Gastroesophageal sphincter (tissue), 4 donors: ENCODE measurements at regions not wholly inside any gene's neighbourhood (a gene's known extent, or its start where the extent isn't known, plus 50 kb on each side); places are given as distances from the start of the nearest gene placed in this dataset.

ENCODE experiments used
- ATAC-seq: fragments of 150-250 bp; one replicate; pipeline ENCODE4 v1.9.1; 2016; ENCODE audit warnings: mild to moderate bottlenecking, moderate library complexity
- H3K27ac ChIP-seq, 4 donors: fragments of 200-600 bp; sonication (generic) in 3 of 4; 1 replicate in 3 of 4; 2 replicates in 1 of 4; pipeline ENCODE4 v1.5.1; 2016 to 2019
- H3K27me3 ChIP-seq: fragments of 200-600 bp; sonication (generic); one replicate; pipeline ENCODE4 v1.5.1; 2019
- H3K36me3 ChIP-seq, 2 donors: fragments of 200-600 bp; sonication (generic); one replicate each; pipeline ENCODE4 v1.5.1; 2019; ENCODE audit warnings: control low read depth in 1 of 2
- H3K4me1 ChIP-seq, 3 donors: fragments of 200-600 bp; sonication (generic); 1 replicate in 2 of 3; 2 replicates in 1 of 3; pipeline ENCODE4 v1.5.1; 2016 to 2019; ENCODE audit warnings: control low read depth in 2 of 3
- H3K4me3 ChIP-seq, 2 donors: fragments of 200-600 bp; sonication (generic); one replicate each; pipeline ENCODE4 v1.5.1; 2019; ENCODE audit warnings: mild to moderate bottlenecking in 1 of 2, moderate library complexity in 1 of 2
- H3K9me3 ChIP-seq, 3 donors: fragments of 200-600 bp; sonication (generic); one replicate each; pipeline ENCODE4 v1.5.1; 2017 to 2019; ENCODE audit warnings: control low read depth in 2 of 3
- CTCF ChIP-seq, 4 experiments: fragments of 200-600 bp in 2 of 4; fragments of 450-650 bp in 2 of 4; sonication (generic) in 1 of 4; IDR thresholded peaks; one replicate each; pipeline ENCODE4 v1.5.1; 2017 to 2019; ENCODE audit warnings: antibody characterized with exemption in 4 of 4, mild to moderate bottlenecking in 2 of 4, moderate library complexity in 2 of 4
- EP300 ChIP-seq: sonication (generic); formaldehyde crosslinking; IDR thresholded peaks from one replicate; pipeline ENCODE4 v1.6.1; 2017; ENCODE audit warnings: antibody characterized with exemption, mild to moderate bottlenecking
- POLR2A ChIP-seq, 2 donors: fragments of 450-650 bp; IDR thresholded peaks; one replicate each; pipeline ENCODE4 v1.6.1; 2017; ENCODE audit warnings: antibody characterized with exemption in 2 of 2, mild to moderate bottlenecking in 2 of 2, moderate library complexity in 1 of 2
- POLR2AphosphoS5 ChIP-seq: sonication (generic); formaldehyde crosslinking; IDR thresholded peaks from one replicate; pipeline ENCODE4 v1.6.1; 2017; ENCODE audit warnings: antibody characterized with exemption
- WGBS, 2 donors: methylation state at CpG; one replicate each; pipeline ENCODE4 v1.1.5; 2018; ENCODE audit warnings: low coverage in 1 of 2; 5-methylcytosine and 5-hydroxymethylcytosine counted together

- Histone ChIP-seq H3K27me3 (no peaks in the 10 kb centered on the region), H3K4me3 (no peak overlapping the region), H3K9me3 (peaks cover 0 to 14% (median 0%) of the 10 kb centered on the region in 3 donors), H3K27ac (no peak overlapping the region), H3K36me3 (no peaks in the 10 kb centered on the region), H3K4me1 (peaks cover 0 to 8% (median 0%) of the 10 kb centered on the region in 3 donors)
- WGBS, 2 donors = 50 to 88% methylated on average over 1 of the region's 7 CpGs
- no peak for TF ChIP-seq EP300
- TF ChIP-seq POLR2AphosphoS5 = no peak
- ATAC-seq = no peak
These were observed 103.1 kb downstream of the QRSL1 start for GRCh38 chr6:106732376-106732940.

- Histone ChIP-seq H3K4me1 (peaks cover 0 to 8% (median 0%) of the 10 kb centered on the region in 3 donors), H3K4me3 (no peak overlapping the region), H3K27me3 (no peaks in the 10 kb centered on the region), H3K36me3 (no peaks in the 10 kb centered on the region), H3K9me3 (peaks cover 0 to 14% (median 0%) of the 10 kb centered on the region in 3 donors), H3K27ac (no peak overlapping the region)
- ATAC-seq = no peak
- TF ChIP-seq EP300 = no peak
- TF ChIP-seq POLR2AphosphoS5 = no peak
- no peak for TF ChIP-seq POLR2A (IDR thresholded peaks at IDR 0.05)
- TF ChIP-seq CTCF (IDR thresholded peaks at IDR 0.05) = no peak
- WGBS, 2 donors = 100% methylated on average over 1 of the region's 1 CpG
These were observed 102.4 kb downstream of the QRSL1 start for GRCh38 chr6:106731843-106732160.

- WGBS, 2 donors = 64 to 85% methylated on average over 5 to 6 of the region's 6 CpGs
- Histone ChIP-seq H3K27ac (no peak overlapping the region), H3K4me3 (no peak overlapping the region), H3K4me1 (peaks cover 0 to 8% (median 0%) of the 10 kb centered on the region in 3 donors), H3K36me3 (no peaks in the 10 kb centered on the region), H3K27me3 (no peaks in the 10 kb centered on the region), H3K9me3 (peaks cover 0 to 11% (median 0%) of the 10 kb centered on the region in 3 donors)
- no peak for ATAC-seq
- no peak for TF ChIP-seq POLR2AphosphoS5
- no peak for TF ChIP-seq EP300
- no peak for TF ChIP-seq POLR2A (IDR thresholded peaks at IDR 0.05)
- TF ChIP-seq CTCF (IDR thresholded peaks at IDR 0.05) = no peak
These were observed 101.9 kb downstream of the QRSL1 start for GRCh38 chr6:106731144-106731842.

GRCh38 chr6:106730718-106731117, 101.3 kb downstream of the QRSL1 start:
- Histone ChIP-seq H3K27ac (no peak overlapping the region), H3K4me3 (no peak overlapping the region), H3K27me3 (no peaks in the 10 kb centered on the region), H3K4me1 (peaks cover 0 to 8% (median 0%) of the 10 kb centered on the region in 3 donors), H3K9me3 (peaks cover 0 to 5% (median 0%) of the 10 kb centered on the region in 3 donors), H3K36me3 (no peaks in the 10 kb centered on the region)
- no peak for TF ChIP-seq POLR2AphosphoS5
- no peak for TF ChIP-seq POLR2A (IDR thresholded peaks at IDR 0.05)
- TF ChIP-seq CTCF (IDR thresholded peaks at IDR 0.05) = no peak
- no peak for TF ChIP-seq EP300
- 39 to 44% methylated on average over 6 of the region's 6 CpGs for WGBS, 2 donors
- ATAC-seq = no peak

- H3K4me1 ChIP-seq = peaks cover 0 to 8% (median 0%) of the 10 kb centered on the region in 3 donors
- peaks cover 0 to under 1% (median 0%) of the 10 kb centered on the region in 3 donors for H3K9me3 ChIP-seq
- no peak for ATAC-seq
- no peak overlapping the region for H3K4me3 ChIP-seq
- no peak overlapping the region for H3K27ac ChIP-seq
- 80 to 100% methylated on average over 1 of the region's 1 CpG for WGBS, 2 donors
- no peaks in the 10 kb centered on the region for H3K27me3 ChIP-seq
- no peaks in the 10 kb centered on the region for H3K36me3 ChIP-seq
- TF ChIP-seq EP300 (no peak), CTCF (IDR thresholded peaks at IDR 0.05) (no peak), POLR2AphosphoS5 (no peak), POLR2A (IDR thresholded peaks at IDR 0.05) (no peak)
These were observed 100.9 kb downstream of the QRSL1 start for GRCh38 chr6:106730264-106730663.
